Keratinocyte (primary cell): ENCODE measurements at regions not wholly inside any gene's neighbourhood (a gene's known extent, or its start where the extent isn't known, plus 50 kb on each side); places are given as distances from the start of the nearest gene placed in this dataset.

Experiments used
- EZH2 ChIP-seq: IDR thresholded peaks from one replicate; pipeline ENCODE4 v1.6.1; 2012; ENCODE audit warnings: inconsistent platforms, mild to moderate bottlenecking, low read length, moderate library complexity
- TF ChIP-seq, protein P1 (sequence below), 3 experiments: IDR thresholded peaks in 1 of 3; conservative IDR thresholded peaks in 1 of 3; optimal IDR thresholded peaks in 1 of 3; 2 replicates in 2 of 3; 3 replicates in 1 of 3; pipeline versions ENCODE3 to v1.5.1; 2011; ENCODE audit warnings: low read length in 3 of 3, mild to moderate bottlenecking in 3 of 3, moderate library complexity in 2 of 3, control low read depth in 1 of 3, inconsistent platforms in 1 of 3; ENCODE audit not compliant: insufficient read depth in 2 of 3; ENCODE audit errors: extremely low read depth in 1 of 3

DNA sequence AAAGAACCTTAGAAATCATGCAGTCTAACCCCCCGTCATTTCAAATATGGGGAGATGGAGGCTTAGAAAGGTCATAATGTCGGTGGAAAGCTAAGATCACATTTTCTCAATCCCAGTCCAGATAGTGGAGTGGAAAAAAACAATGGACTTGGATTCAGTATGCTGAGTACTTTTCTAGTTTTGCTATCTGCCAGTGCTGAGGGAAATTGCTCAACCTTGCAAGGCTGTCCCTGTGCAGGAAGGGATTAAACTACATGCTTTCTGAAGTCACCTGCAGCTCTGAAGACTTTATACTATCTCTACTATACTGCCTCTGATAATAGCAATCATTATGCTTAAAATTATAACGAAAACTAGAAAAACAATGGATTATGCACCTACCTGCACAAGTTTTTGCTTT lies 272.8 kb downstream of the LRIG3 start:
- TF ChIP-seq, protein P1, sequence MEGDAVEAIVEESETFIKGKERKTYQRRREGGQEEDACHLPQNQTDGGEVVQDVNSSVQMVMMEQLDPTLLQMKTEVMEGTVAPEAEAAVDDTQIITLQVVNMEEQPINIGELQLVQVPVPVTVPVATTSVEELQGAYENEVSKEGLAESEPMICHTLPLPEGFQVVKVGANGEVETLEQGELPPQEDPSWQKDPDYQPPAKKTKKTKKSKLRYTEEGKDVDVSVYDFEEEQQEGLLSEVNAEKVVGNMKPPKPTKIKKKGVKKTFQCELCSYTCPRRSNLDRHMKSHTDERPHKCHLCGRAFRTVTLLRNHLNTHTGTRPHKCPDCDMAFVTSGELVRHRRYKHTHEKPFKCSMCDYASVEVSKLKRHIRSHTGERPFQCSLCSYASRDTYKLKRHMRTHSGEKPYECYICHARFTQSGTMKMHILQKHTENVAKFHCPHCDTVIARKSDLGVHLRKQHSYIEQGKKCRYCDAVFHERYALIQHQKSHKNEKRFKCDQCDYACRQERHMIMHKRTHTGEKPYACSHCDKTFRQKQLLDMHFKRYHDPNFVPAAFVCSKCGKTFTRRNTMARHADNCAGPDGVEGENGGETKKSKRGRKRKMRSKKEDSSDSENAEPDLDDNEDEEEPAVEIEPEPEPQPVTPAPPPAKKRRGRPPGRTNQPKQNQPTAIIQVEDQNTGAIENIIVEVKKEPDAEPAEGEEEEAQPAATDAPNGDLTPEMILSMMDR (optimal IDR thresholded peaks at IDR 0.05 in 1 of 3, IDR thresholded peaks at IDR 0.05 in 1 of 3, conservative IDR thresholded peaks at IDR 0.05 in 1 of 3; ENCODE audit: extremely low read depth in 1 of 3, insufficient read depth in 2 of 3, low read length in 3 of 3): no peak
- TF ChIP-seq EZH2: no peak
